GM23338 (cell line): ENCODE measurements at regions not wholly inside any gene's neighbourhood (a gene's known extent, or its start where the extent isn't known, plus 50 kb on each side); places are given as distances from the start of the nearest gene placed in this dataset.

Source experiments
- CREB1 ChIP-seq: fragments of 250-450 bp; sonication (Bioruptor Pico); IDR thresholded peaks from 2 replicates; pipeline ENCODE4 v1.5.0; 2020; ENCODE audit warnings: low read depth, mild to moderate bottlenecking, moderate library complexity
- NANOG ChIP-seq: IDR thresholded peaks from 2 replicates; pipeline ENCODE4 v1.6.1; 2016; ENCODE audit warnings: antibody characterized with exemption, borderline replicate concordance
- POLR2AphosphoS5 ChIP-seq: IDR thresholded peaks from 2 replicates; pipeline ENCODE4 v1.6.1; 2016; ENCODE audit warnings: antibody characterized with exemption, low read depth
- ZNF114 ChIP-seq: fragments of 250-450 bp; sonication (Bioruptor Pico); IDR thresholded peaks from 2 replicates; pipeline ENCODE4 v1.5.0; 2020; ENCODE audit warnings: mild to moderate bottlenecking, moderate library complexity
- ZNF331 ChIP-seq: fragments of 250-450 bp; sonication (Bioruptor Pico); IDR thresholded peaks from 2 replicates; pipeline ENCODE4 v1.5.0; 2020; ENCODE audit warnings: low read depth, mild to moderate bottlenecking, moderate library complexity
- TF ChIP-seq, protein P1 (sequence below): fragments of 250-450 bp; sonication (Bioruptor Pico); IDR thresholded peaks from 2 replicates; pipeline ENCODE4 v1.5.0; 2020; ENCODE audit warnings: mild to moderate bottlenecking, moderate library complexity
- TF ChIP-seq, protein P2 (sequence below): IDR thresholded peaks from 2 replicates; pipeline ENCODE4 v1.6.1; 2016; ENCODE audit warnings: antibody characterized with exemption
- TF ChIP-seq, protein P3 (sequence below): IDR thresholded peaks from one replicate; pipeline ENCODE4 v1.6.1; 2018; ENCODE audit warnings: antibody characterized with exemption; ENCODE audit not compliant: unreplicated experiment
- TF ChIP-seq, protein P4 (sequence below), 2 experiments: fragments of 200-600 bp in 1 of 2; sonication (generic) in 1 of 2; conservative IDR thresholded peaks; 2 replicates each; pipeline versions ENCODE4 v1.5.1 to v1.6.1; 2016 to 2017; ENCODE audit warnings: antibody characterized with exemption in 2 of 2, low read depth in 2 of 2, mild to moderate bottlenecking in 2 of 2, moderate library complexity in 1 of 2

DNA sequence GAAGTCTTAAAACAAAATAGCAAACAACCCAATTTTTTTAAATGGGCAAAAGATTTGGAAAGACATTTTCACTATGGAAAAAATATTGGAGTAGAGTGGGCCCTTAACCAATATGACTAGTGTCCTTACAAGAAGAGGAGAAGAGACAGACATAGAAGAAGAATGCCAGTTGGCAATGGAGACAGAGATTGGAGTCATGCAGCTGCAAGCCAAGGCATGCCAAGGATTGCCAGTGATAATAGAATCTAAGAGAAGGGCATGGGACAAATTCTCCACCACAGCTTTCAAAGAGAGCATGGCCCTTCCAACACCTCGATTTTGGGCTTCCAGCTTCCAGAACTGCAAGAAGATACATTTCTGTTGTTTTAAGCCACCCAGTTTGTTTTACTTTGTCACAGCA lies 92.7 kb downstream of the RGS2 start (continued):
- TF ChIP-seq, protein P1, sequence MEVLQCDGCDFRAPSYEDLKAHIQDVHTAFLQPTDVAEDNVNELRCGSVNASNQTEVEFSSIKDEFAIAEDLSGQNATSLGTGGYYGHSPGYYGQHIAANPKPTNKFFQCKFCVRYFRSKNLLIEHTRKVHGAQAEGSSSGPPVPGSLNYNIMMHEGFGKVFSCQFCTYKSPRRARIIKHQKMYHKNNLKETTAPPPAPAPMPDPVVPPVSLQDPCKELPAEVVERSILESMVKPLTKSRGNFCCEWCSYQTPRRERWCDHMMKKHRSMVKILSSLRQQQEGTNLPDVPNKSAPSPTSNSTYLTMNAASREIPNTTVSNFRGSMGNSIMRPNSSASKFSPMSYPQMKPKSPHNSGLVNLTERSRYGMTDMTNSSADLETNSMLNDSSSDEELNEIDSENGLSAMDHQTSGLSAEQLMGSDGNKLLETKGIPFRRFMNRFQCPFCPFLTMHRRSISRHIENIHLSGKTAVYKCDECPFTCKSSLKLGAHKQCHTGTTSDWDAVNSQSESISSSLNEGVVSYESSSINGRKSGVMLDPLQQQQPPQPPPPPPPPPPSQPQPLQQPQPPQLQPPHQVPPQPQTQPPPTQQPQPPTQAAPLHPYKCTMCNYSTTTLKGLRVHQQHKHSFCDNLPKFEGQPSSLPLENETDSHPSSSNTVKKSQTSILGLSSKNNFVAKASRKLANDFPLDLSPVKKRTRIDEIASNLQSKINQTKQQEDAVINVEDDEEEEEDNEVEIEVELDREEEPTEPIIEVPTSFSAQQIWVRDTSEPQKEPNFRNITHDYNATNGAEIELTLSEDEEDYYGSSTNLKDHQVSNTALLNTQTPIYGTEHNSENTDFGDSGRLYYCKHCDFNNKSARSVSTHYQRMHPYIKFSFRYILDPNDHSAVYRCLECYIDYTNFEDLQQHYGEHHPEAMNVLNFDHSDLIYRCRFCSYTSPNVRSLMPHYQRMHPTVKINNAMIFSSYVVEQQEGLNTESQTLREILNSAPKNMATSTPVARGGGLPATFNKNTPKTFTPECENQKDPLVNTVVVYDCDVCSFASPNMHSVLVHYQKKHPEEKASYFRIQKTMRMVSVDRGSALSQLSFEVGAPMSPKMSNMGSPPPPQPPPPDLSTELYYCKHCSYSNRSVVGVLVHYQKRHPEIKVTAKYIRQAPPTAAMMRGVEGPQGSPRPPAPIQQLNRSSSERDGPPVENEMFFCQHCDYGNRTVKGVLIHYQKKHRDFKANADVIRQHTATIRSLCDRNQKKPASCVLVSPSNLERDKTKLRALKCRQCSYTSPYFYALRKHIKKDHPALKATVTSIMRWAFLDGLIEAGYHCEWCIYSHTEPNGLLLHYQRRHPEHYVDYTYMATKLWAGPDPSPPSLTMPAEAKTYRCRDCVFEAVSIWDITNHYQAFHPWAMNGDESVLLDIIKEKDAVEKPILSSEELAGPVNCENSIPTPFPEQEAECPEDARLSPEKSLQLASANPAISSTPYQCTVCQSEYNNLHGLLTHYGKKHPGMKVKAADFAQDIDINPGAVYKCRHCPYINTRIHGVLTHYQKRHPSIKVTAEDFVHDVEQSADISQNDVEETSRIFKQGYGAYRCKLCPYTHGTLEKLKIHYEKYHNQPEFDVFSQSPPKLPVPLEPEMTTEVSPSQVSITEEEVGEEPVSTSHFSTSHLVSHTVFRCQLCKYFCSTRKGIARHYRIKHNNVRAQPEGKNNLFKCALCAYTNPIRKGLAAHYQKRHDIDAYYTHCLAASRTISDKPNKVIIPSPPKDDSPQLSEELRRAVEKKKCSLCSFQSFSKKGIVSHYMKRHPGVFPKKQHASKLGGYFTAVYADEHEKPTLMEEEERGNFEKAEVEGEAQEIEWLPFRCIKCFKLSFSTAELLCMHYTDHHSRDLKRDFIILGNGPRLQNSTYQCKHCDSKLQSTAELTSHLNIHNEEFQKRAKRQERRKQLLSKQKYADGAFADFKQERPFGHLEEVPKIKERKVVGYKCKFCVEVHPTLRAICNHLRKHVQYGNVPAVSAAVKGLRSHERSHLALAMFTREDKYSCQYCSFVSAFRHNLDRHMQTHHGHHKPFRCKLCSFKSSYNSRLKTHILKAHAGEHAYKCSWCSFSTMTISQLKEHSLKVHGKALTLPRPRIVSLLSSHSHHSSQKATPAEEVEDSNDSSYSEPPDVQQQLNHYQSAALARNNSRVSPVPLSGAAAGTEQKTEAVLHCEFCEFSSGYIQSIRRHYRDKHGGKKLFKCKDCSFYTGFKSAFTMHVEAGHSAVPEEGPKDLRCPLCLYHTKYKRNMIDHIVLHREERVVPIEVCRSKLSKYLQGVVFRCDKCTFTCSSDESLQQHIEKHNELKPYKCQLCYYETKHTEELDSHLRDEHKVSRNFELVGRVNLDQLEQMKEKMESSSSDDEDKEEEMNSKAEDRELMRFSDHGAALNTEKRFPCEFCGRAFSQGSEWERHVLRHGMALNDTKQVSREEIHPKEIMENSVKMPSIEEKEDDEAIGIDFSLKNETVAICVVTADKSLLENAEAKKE (CRISPR knock-in tag), result no peak
- no peak for TF ChIP-seq NANOG
- no peak for TF ChIP-seq CREB1 (CRISPR knock-in tag)
- TF ChIP-seq ZNF114 (CRISPR knock-in tag), result no peak
- TF ChIP-seq, protein P2, sequence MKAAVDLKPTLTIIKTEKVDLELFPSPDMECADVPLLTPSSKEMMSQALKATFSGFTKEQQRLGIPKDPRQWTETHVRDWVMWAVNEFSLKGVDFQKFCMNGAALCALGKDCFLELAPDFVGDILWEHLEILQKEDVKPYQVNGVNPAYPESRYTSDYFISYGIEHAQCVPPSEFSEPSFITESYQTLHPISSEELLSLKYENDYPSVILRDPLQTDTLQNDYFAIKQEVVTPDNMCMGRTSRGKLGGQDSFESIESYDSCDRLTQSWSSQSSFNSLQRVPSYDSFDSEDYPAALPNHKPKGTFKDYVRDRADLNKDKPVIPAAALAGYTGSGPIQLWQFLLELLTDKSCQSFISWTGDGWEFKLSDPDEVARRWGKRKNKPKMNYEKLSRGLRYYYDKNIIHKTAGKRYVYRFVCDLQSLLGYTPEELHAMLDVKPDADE, result no peak
- TF ChIP-seq ZNF331, result no peak
- TF ChIP-seq, protein P3, sequence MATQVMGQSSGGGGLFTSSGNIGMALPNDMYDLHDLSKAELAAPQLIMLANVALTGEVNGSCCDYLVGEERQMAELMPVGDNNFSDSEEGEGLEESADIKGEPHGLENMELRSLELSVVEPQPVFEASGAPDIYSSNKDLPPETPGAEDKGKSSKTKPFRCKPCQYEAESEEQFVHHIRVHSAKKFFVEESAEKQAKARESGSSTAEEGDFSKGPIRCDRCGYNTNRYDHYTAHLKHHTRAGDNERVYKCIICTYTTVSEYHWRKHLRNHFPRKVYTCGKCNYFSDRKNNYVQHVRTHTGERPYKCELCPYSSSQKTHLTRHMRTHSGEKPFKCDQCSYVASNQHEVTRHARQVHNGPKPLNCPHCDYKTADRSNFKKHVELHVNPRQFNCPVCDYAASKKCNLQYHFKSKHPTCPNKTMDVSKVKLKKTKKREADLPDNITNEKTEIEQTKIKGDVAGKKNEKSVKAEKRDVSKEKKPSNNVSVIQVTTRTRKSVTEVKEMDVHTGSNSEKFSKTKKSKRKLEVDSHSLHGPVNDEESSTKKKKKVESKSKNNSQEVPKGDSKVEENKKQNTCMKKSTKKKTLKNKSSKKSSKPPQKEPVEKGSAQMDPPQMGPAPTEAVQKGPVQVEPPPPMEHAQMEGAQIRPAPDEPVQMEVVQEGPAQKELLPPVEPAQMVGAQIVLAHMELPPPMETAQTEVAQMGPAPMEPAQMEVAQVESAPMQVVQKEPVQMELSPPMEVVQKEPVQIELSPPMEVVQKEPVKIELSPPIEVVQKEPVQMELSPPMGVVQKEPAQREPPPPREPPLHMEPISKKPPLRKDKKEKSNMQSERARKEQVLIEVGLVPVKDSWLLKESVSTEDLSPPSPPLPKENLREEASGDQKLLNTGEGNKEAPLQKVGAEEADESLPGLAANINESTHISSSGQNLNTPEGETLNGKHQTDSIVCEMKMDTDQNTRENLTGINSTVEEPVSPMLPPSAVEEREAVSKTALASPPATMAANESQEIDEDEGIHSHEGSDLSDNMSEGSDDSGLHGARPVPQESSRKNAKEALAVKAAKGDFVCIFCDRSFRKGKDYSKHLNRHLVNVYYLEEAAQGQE, result no peak
- TF ChIP-seq POLR2AphosphoS5, result no peak
- TF ChIP-seq, protein P4, sequence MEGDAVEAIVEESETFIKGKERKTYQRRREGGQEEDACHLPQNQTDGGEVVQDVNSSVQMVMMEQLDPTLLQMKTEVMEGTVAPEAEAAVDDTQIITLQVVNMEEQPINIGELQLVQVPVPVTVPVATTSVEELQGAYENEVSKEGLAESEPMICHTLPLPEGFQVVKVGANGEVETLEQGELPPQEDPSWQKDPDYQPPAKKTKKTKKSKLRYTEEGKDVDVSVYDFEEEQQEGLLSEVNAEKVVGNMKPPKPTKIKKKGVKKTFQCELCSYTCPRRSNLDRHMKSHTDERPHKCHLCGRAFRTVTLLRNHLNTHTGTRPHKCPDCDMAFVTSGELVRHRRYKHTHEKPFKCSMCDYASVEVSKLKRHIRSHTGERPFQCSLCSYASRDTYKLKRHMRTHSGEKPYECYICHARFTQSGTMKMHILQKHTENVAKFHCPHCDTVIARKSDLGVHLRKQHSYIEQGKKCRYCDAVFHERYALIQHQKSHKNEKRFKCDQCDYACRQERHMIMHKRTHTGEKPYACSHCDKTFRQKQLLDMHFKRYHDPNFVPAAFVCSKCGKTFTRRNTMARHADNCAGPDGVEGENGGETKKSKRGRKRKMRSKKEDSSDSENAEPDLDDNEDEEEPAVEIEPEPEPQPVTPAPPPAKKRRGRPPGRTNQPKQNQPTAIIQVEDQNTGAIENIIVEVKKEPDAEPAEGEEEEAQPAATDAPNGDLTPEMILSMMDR (conservative IDR thresholded peaks at IDR 0.05; ENCODE audit: low read depth in 2 of 2), result no peak
